Fibroblast of skin of right quadriceps (primary cell): ENCODE measurements at regions not wholly inside any gene's neighbourhood (a gene's known extent, or its start where the extent isn't known, plus 50 kb on each side); places are given as distances from the start of the nearest gene placed in this dataset.
"Not testable (repeated sequence)": the region's sequence is repeated elsewhere in the genome, so short reads cannot be mapped to it uniquely, and the experiment has no call there.

ENCODE experiments used
- DNase-seq: peaks from one replicate; pipeline ENCODE4 v3.0.0-alpha.2; 2013

DNA sequence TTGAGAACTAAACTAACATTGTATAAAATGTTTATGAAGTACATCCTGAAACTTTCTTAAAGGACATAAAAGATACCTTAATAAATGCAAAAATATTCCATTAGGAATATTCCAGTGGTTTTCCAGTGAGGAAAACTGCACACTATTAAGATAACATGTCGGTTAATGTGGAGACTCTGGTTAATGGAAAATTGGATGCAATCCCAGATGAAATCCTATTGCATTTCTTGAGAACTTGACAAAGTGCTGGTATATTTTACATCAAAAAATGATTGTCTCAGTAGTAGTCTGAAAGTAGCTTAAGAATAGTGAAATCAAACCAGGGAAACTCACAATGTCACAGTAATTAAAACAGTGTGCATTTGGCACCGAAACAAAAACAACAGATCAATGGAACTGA, 202.5 kb upstream of the MON1B start:
- DNase-seq: no peak

DNA sequence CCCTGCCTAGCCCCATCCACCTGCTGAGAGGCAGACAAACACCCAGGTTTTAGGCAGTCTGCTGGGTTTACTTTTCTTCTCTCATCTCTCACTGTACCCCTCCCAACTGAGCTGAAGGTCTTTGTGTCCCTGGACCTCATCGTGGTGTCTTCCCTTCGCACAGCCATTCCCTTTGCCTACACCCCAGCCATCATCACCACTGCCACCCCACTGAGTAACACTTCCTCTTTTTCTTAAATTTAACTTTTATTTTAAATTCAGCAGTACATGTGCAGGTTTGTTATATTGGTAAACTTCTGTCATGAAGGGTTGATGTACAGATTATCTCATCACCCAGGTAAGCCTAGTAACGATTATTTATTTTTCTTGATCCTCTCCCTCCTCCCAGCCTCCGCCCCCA, 188.3 kb upstream of the MON1B start:
- no peak for DNase-seq

DNA sequence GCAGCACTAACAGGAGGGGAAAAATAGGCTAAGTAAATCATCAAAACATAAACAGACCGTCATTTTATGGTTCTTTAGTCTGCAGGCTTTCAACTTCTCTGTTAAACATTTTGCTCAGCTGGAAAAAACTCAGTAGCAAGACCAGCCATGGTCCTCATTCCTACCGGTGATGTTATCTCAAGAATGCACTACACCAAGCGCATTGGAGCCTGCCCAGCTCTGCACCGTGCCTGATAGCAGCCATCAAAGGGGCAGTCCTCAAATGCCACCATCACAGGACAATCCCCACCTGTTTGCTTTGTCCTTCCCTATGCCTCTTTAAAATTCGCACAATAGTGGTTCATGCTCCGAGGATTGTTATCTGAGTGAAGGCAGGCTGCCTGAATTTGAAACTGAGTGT, 181.5 kb upstream of the MON1B start:
- no peak for DNase-seq

DNA sequence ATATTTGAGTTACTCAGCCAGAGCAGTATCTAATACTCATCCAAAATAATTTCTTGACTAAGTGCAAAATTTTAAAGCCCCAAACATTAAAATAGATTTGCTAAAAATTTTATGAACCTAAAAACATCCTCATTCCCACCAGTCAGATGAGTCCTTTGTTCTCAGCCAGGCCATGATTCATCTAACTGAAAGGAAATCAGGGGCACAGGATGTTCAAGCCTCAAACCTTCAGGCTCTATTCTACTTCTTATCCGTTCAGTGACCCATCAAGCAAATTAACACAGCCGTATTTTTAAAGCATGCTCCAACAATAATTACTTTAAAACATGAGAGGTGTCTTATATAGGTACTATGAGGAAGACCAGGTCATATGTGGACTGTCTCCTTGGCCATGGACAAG, 176.5 kb upstream of the MON1B start:
- no peak for DNase-seq

DNA sequence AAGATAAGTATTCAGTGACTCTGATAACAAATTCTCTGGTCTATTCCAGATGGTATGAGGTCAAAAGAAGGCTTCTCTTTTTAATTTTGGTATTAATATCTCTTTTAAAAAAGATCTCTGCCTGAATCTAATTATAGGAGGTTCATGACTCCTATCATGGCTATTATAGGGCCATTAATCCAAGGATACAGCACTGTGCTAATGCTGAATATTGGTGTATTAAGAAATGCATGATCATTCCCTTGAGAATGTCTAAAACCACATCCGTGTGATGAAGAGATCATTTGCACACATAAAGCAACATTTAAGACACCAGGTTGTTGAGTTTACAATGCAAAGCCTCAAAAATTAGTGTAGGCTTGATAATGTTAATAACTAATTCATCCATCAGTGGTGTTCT, 160.4 kb upstream of the MON1B start:
- no peak for DNase-seq

DNA sequence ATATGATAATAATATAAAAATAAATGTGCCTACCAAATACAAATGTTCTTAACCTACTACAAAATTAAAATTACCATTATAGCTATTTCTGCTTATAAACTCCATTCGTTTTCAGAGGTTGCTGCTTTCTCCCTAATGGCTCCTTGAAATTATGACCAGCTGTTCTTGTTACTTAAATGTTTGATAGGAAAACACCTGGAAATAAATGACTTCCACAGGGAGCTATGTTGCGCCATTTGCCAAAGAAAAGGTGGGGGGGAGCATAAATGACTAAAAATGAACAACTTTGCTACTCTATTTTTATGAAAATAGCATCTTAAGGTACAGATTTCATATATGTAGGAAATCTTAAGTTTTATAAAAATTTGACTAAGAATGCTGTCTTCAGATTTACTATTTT, 157.5 kb upstream of the MON1B start:
- no peak for DNase-seq

DNA sequence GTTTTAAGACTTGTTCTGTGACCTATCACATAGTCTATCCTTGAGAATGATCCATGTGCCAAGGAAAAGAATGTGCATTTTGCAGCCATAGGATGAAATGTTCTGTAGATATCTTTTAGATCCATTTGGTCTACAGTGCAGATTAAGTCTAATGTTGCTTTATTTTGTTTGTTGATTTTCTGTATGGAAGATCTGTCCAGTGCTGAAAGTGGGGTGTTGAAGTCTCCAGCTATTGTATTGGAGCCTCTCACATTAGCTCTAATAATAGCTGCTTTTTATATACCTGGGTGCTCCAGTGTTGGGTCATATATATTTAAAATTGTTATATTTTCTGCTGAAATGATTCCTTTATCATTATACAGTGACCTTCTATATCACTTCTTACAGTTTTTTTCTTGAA, 155.6 kb upstream of the MON1B start:
- DNase-seq: no peak

DNA sequence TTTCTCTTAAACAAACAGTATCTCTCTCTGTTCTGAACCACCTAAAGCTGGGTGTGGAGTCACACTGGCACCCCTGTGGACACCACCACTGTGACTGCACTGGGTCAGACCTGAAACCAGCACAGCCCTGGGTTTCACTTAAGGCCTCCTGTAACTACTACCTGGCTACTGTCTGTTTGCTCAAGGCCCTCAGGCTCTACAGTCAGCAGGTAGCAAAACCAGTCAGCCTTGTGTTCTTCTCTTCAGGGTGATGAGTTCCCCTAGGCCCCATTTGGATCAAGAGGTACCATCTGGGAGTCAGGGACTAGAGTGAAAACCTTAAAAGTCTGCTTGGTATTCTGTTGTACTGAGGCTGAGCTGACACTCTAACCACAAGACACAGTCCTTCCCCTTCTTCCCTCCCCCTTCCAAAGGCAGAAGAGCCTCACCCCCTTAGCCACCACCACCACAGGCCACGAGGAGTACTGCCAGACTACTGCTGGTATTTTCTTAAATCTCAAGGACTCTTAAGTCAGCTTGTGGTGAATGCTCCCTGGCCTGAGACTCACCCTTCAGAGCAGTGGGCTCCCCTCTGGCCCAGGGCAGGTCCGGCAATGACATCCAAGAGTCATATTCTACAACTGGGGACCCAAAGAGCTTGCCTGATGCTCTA, 153.2 kb upstream of the MON1B start:
- no peak for DNase-seq

DNA sequence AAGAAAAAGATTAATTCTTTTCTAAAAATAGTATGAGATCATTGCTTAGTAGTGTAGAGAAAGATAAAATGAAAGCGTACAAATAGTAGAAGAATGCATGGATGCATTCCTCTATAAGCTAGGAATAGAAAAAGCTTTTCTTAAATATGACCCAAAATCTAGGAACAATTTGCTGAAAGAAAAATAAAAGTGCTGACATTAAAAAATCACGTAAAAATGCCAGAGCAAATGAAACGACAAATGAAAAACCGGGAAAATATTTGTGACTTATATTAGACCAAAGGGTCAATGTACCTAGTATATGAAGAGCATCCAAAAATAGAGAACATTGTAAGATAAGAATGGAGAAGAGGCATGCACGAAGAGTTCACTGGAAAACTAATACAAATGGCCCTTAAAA, 149.5 kb upstream of the MON1B start:
- DNase-seq: no peak

DNA sequence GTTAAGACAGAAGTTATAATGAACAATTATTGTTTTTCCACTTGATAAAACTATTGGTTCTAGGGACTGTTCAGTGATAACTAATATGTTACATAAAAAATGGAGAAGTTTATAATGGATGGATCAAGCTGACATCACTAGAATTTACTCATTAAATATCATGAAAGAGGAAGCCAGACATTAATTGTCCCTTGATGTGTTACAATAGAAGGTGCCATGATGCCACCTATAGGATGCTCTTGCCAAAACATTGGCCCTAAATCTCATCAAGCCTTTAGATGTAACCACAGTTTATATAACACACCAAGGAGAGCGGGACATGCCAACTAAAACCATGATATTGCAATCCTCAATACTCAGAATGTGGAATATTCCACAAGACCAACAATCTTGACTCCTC, 147.9 kb upstream of the MON1B start:
- DNase-seq: peak; percentile 21

DNA sequence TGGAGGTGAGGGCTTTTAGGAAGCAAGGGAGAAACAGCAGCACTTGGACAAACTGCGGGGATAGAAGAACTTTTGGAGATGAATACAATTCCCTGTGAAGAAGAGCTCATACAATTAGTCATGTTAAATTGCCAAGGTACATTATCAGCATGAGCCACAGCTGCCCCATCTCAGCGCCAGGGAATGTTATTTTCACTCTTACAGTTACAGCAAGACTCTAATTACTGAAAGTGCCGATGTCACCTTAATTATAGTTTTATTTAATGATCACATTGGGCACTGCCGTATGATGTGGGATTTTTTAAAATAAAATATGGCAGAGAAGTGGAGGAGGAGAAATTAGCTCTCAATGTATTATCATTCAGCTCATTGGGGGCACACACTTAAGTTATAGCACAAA, 144.8 kb upstream of the MON1B start:
- no peak for DNase-seq

DNA sequence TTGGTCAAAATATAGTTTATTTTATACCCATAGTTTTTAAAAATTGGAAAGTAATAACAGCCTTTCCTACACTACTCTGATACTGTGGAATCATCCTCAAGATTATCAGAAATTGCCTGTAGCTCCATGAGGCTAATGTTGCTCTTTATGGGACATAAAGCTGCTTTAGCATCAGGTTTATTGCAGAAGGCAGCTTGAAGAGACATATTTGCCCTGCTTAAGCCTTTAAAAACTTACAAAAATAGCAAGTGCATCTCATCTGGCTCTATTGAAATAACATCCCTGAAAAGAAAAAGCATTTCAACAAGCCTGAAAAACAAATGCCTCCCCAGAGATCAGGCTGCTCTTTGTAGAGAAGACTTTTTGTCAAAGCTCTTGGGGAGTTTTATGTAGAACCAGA, 142.9 kb upstream of the MON1B start:
- no peak for DNase-seq

DNA sequence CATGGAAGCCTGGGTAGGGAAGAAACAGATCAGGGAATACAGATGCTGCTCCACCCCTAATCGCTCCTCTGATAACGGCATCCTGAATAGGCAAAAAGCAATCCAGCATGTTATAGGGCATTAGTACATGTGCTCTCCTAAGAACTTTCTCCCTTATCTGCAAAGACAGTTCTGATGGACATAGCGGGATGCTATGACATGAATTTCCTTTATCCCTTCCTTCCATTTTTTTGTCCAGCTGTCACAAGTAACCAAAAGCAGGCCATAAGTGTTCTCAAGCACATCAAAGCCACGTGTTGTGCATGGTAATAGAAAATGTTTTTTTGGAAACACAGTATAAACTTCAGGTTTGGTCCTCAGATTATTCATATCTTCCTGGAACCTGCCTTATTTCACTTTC, 141.4 kb upstream of the MON1B start:
- no peak for DNase-seq

DNA sequence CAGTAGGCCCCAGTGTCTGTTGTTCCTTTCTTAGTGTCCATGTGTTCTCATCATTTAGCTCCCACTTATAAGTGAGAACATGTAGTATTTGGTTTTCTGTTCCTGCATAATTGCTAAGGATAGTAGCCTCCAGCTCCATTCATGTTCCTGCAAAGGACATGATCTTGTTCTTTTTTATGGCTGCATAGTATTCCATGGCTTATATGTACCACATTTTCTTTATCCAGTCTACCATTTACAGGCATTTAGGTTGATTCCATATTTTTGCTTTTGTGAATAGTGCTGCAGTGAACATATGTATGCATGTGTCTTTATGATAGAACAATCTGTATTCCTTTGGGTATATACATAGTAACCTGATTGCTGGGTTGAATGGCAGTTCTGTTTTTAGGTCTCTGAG, 134.4 kb upstream of the MON1B start:
- DNase-seq: not testable (repeated sequence)

DNA sequence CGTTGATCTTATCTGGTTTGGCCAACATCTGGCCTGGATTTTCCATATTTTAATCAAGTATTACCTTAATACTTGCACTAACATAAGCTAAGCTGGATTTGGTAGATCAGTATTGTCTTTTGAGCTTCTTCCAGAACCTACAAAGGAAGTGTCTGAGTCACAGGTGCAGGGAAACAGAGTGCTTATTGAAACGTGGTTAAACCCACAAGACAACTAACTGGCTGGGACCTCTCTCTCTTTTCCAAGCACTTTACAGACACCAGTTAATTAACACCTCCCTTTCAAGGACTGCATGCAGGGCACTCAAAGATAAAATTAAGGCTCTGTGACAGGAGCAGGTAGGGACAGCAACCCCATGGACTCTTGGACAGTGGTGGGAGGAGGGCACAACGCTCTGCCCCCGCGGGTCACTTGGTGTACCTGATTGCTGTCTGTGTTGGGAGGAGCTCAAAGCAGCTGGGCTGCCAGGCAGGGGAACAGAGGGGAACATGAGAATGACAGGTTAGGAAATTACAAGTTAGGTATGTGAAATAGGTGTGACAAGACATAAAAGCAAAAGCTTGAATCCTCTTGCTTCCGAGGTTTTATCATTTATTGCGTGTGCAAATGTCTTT, 133.7 kb upstream of the MON1B start:
- DNase-seq: no peak

DNA sequence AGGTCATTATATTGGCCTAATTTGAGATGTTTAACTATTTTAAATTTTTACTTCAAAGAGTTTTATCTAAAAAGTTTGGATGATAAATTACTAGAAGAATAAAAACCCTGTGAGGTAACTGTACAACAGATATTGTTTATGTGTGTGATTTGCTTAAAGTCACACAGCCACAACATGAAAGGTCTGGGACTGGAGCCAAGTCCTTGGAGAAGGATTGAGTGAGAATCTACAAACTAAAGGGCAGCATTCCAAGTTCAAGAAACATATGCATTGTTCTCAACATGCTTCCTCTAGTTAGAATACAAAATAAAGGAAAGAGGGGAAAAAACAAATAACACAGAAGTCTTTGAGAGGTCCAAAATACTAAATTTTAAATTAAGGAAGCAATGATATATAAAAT, 131.5 kb upstream of the MON1B start:
- DNase-seq: no peak

DNA sequence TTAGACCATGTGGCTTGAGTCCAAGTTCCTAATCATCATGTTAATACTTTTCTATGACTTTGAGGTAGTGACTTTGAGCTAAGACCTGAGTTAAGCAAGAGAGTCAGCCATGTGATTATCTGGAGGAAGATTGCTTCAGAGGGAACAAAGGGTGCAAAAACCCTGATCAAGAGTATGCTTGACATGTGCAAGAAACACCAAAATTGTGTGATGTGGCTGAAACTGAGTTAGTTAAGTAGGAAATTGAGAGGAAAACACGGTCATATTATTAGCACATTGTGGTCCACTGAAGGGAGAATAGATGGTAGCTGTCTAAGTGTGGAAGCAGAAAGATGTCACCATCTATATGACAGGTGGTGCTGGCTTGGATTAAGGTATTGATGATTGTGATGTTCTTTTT, 130.4 kb upstream of the MON1B start:
- no peak for DNase-seq

DNA sequence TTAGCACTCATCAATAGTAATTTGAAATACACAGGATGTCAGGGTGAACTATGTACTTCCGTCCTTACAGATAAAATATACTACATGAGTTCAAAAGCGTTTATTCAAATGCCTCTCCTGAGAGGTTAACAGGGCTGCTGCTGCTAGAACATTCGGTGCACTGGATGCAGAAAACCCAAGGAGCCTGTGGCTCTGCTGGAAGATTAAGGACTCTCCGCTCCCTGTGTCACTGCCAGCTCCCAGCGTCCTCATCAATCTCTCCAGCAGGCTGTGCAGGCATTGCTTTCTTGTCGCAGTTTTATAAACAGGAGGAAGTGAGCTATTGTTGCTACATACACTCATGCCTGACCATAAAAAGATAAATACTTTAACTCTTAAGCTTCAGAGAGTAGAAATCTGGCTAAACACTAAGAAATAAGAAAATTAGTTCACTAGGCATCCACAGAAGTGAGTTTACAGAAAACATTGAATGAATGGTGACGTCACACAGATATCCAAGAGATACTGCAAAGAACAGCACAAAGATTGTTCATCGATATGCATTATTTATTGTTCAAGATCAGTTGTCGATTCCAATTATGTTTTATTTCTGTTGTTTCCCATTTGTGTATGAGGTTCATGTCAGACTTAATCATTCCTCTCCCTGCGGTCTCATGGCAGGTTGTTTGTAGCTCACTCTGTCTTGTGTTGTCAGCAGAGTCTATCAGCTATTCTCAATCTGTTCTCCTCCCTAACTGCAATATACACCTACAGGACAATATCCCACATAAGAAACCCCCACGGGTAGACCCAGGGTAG, 127.9 kb upstream of the MON1B start:
- DNase-seq: no peak

DNA sequence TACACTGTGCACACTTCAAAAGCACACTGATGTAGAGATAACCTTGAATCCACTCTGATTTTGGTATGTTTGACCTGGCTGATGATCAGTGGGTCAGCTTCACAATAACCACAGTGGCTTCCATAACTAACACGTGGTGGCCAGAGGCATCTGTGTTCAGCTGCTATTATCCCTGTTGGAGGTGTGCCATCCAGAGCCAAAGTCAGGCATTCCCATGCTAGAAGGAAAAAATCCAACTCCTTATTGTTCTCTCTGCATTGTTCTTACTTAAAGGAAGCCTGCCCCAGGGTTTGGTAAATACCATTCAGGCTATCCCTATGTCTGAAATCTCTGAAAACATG, 127.3 kb upstream of the MON1B start:
- no peak for DNase-seq

DNA sequence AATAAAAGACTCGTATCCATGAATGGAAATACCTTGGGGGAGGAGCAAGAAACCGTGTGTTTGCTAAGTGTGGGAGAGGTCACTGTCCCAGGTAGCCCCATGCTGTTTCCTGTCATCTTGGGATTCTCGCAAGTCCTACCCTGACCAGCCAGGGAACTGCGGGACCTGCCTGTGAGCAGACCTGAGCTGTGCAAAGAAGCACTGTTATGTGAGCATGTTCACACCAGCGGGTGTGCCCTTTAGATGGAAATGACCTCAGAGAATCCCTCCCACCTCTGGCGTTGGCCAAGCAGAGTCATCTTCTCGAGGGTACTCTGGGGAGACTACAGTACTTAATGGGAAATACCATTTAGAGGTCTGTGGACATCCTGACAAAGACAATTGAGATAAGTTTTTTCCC, 127.0 kb upstream of the MON1B start:
- DNase-seq: no peak

DNA sequence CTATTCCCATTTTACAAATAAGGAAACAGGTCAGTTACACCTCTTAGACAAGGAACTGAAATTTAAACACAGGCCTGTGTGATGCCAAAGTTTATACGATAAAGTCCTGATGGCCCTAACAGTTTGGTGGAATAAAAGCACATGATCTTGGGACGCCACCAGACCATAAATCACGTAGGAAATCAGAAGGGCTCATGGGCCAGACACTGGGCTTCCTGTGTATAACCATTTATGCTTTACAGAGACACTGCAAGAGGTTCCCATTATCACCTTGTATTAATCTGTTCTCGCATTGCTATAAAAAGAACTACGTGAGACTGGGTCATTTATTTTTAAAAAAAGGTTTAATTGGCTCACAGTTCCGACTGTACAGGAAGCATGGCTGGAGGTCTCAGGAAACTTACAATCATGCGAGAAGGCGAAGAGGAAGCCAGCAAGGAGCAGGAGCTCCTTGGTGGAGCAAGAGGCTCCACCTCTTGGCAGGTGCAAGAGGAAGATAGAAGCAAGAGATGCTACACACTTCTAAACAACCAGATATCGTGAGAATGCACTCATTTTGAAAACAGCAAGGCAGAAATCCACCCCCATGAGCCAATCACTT, 124.0 kb upstream of the MON1B start:
- no peak for DNase-seq

DNA sequence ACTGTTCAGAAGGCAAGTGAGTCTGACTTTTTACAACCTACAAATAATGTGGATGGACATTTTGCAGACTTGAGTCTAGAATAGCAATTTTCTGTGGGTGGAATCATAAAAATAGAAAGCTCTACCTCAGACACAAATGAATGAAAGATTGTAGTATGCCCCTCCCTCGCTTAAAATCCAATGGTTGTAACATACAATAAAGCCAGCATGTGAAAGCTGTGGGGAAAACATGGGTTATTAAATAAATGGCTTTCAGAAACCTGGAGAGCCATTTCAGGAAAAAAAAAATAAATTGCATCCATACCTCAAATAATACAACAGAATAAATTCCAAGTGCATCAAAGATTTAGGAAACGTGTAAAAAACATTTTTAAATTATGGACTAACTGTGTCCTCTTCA, 123.1 kb upstream of the MON1B start:
- no peak for DNase-seq

DNA sequence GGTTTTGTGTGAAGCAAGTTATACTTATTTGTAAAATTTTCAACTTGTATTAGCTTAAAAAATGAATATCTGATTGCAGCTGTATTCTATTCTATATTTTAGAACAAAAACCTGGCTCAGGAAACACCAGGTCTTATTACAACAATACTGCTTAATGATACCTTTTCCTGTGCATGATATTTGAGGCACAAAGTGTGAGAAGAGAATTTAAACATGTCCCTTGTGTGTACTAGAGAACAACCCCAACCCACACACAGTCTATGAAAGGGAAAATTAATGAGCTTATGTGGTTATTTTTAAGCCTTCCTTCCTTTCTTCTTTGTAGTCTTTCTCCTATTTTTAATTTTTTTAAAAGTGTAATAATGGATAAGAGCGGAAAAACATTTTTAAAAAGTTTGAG, 122.6 kb upstream of the MON1B start:
- DNase-seq: no peak

DNA sequence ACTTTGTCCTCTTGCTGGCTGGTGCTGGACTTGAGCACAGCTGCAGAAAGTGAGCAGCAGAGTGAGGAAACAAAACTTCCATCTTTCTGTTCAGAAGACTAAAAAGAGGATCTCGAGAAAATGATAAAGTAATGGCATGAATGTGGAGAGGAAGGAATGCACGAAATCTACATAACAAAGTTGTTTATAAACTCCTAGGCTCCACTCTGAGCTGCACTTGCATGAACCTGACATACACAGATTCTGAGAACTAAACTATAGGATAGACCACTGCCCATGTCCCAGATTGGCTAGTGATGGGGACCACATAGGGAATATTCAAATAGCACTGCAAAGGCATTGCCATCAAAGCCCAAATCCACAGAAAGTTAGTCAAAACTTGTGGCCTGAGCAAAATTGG, 121.1 kb upstream of the MON1B start:
- DNase-seq: no peak
